Effector memory CD4-positive, alpha-beta T cell (primary cell): ENCODE measurements at regions not wholly inside any gene's neighbourhood (a gene's known extent, or its start where the extent isn't known, plus 50 kb on each side); places are given as distances from the start of the nearest gene placed in this dataset.
"Not testable (repeated sequence)": the region's sequence is repeated elsewhere in the genome, so short reads cannot be mapped to it uniquely, and the experiment has no call there.

Experiments
- DNase-seq, 3 donors: peaks; one replicate each; pipeline ENCODE4 v3.0.0-alpha.2; 2020
- H3K27ac ChIP-seq: 2 replicates; pipeline ENCODE4 v1.7.0; 2013; ENCODE audit warnings: mild to moderate bottlenecking, low read length, moderate library complexity; ENCODE audit not compliant: insufficient read depth, poor library complexity, severe bottlenecking
- H3K27me3 ChIP-seq: replicated peaks from 2 replicates; pipeline ENCODE4 v1.7.0; 2013; ENCODE audit warnings: mild to moderate bottlenecking, low read length; ENCODE audit not compliant: insufficient read depth, control insufficient read depth, poor library complexity, severe bottlenecking
- H3K36me3 ChIP-seq: 2 replicates; pipeline ENCODE4 v1.7.0; 2013; ENCODE audit warnings: mild to moderate bottlenecking, low read length, moderate library complexity; ENCODE audit not compliant: control insufficient read depth, insufficient read depth
- H3K4me1 ChIP-seq: 2 replicates; pipeline ENCODE4 v1.7.0; 2013; ENCODE audit warnings: low read length, mild to moderate bottlenecking; ENCODE audit not compliant: control insufficient read depth, insufficient read depth, poor library complexity, severe bottlenecking
- H3K4me3 ChIP-seq: 2 replicates; pipeline ENCODE4 v1.7.0; 2013; ENCODE audit warnings: low read length, low read depth, mild to moderate bottlenecking; ENCODE audit not compliant: insufficient read depth, poor library complexity, severe bottlenecking
- H3K9me3 ChIP-seq: 2 replicates; pipeline ENCODE4 v1.7.0; 2013; ENCODE audit warnings: mild to moderate bottlenecking, low read length, moderate library complexity; ENCODE audit not compliant: control insufficient read depth

GRCh38 chr7:150169943-150170490, 153.1 kb upstream of the LRRC61 start:
- not testable (repeated sequence) for H3K36me3 ChIP-seq, H3K4me3 ChIP-seq, H3K27me3 ChIP-seq, H3K9me3 ChIP-seq, DNase-seq, H3K4me1 ChIP-seq, H3K27ac ChIP-seq

DNA sequence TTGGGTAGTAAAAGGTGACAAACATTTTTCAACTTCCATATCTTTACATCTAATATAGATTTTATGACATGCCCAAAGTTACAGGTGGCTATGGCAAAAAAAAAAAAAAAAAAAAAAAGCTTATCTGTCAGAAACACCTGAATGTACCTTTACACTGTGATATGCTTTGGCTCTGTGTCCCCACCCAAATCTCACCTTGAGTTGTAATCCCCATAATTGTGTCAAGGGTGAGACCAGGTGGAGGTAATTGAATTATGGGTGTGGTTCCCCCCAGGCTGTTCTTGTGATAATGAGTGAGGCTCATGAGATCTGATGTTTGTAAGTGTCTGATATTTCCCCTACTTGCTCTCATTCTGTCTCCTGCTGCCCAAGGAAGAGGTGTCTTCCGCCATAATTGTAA, 139.6 kb upstream of the LRRC61 start:
- not testable (repeated sequence) for H3K27ac ChIP-seq, H3K27me3 ChIP-seq, H3K9me3 ChIP-seq, H3K4me1 ChIP-seq, DNase-seq, H3K4me3 ChIP-seq, H3K36me3 ChIP-seq

- not testable (repeated sequence) for H3K9me3 ChIP-seq, H3K36me3 ChIP-seq, H3K27ac ChIP-seq, H3K4me3 ChIP-seq, DNase-seq, H3K27me3 ChIP-seq, H3K4me1 ChIP-seq
Observed at GRCh38 chr7:150189963-150190362, 133.2 kb upstream of the LRRC61 start.

DNA sequence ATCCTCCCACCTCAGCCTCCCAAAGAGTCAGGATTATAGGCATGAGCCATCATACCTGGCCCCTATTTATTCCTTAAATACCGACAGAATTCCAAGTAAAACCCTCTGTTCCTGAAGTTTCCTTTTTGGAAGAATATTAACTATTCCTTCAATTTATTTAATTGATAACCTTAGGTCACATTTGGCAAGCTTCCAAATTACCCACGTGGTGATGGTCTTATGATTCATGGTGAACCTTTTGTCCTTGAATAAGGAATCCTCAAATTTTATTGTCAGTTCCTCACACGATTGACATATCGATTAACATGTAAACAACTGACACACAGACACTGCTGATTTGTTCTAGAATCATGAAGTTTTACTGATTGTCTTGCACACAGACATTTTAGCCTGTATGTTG, 130.6 kb upstream of the LRRC61 start:
- H3K27me3 ChIP-seq, H3K4me3 ChIP-seq, H3K36me3 ChIP-seq, H3K9me3 ChIP-seq, H3K27ac ChIP-seq, H3K4me1 ChIP-seq, DNase-seq: not testable (repeated sequence)

DNA sequence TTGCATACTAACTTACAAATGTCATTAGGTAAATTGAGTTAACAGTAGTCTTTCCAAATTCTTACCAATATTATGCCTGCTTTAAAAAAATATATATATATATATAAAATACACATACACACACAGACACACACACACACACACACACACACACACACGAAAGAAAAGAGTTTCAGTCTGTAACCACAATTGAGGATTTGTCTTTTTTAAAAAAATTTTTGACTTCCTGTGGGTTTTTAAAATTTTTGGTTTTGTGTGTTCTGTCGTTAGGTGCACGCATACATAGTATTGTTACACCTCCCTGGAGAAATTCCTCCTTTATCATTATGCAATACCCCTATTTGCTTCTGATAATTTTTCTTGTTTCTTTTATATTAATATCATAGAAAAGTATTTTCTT, 129.3 kb upstream of the LRRC61 start:
- not testable (repeated sequence) for H3K27ac ChIP-seq, H3K4me1 ChIP-seq, H3K4me3 ChIP-seq, DNase-seq, H3K27me3 ChIP-seq, H3K9me3 ChIP-seq, H3K36me3 ChIP-seq
